ENCODE measurements at regions not wholly inside any gene's neighbourhood (a gene's known extent, or its start where the extent isn't known, plus 50 kb on each side); places are given as distances from the start of the nearest gene placed in this dataset.

DNA sequence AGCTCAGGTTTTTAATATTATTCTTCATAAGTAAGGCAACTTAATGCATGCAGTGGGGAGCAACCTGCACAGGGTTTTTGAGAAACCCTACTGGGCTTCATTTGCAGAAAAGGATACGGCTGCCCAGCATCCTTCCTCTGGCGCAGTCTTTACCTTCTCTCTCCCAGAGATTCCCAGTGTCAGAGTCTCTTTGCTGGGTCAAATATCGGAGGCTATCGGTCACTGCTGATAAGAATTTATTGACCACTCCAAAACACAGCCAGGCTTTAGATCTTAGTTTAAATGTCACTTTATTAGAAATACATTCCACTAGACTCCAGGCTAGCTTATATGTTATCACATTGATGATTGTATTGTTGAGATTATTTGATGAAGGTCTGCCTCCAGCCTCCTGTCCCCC is 147.2 kb upstream of the CPSF6 start:
- in situ Hi-C loops (cut with HindIII; ENCODE audit: low sequenced_read_pairs) = no loop called here

DNA sequence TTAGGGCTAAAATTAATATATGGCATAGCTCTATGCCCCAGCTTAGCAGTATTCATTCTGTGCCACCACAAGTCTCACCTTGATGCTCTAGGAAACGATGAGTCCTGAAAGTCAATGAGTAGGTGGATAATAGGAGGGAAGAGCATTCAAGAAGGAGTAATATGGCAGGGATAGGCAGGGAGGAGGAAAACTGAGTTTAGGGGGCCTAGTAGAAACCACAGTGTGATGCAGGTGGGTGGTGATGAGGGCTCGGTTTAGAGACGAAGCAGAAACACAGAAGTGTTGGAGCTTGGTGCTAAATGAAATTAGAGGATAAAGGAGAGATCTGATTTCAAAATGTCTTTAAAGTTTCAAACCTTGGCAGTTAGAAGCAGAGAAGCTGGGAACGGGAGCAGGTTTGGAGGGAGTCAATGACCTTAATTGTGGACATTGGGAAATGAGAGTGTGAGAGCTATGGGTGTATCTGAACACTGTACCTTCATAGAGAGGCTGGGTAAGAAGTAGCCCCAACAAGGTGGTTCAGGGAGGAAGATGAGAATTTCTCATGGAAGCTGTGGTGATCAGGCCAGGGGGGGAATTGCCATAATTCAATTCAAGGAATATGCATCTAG is 144.7 kb upstream of the CPSF6 start:
- in situ Hi-C loops (cut with HindIII; ENCODE audit: low sequenced_read_pairs) = no loop called here

DNA sequence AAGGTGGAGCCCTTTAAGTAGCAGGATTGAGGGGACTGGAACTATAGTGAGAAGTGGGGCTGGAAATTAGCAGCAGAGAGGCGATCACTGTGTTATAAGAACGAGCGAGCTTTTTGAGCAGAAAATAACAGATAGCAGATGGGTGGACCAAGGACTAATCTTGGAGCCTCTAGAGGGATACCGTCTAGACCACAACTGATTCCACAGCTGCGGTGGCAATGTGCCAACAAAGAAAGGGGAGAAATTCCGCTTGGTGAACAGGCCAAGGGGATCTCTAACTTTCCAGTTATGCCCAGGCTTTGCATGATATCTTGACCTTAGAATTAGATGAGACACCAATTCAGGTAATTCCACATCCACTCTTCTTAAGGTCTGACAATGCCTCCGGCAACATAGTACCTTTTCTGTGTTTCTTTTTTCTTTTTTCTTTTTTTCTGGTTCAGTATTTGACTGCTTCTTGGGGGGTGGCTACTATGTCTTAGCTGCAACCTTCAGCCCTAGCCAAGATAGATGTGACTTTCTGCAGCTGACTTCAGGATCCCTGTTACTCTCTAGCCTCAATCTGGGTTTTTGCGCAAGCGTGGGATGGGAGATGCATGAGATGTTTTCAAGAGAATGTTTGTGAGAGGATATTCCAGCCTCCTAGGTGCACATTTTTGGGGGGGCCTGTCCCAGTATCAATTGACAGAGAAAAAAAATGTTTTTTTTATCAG is 143.4 kb upstream of the CPSF6 start:
- in situ Hi-C loops (cut with HindIII; ENCODE audit: low sequenced_read_pairs) = no loop called here

DNA sequence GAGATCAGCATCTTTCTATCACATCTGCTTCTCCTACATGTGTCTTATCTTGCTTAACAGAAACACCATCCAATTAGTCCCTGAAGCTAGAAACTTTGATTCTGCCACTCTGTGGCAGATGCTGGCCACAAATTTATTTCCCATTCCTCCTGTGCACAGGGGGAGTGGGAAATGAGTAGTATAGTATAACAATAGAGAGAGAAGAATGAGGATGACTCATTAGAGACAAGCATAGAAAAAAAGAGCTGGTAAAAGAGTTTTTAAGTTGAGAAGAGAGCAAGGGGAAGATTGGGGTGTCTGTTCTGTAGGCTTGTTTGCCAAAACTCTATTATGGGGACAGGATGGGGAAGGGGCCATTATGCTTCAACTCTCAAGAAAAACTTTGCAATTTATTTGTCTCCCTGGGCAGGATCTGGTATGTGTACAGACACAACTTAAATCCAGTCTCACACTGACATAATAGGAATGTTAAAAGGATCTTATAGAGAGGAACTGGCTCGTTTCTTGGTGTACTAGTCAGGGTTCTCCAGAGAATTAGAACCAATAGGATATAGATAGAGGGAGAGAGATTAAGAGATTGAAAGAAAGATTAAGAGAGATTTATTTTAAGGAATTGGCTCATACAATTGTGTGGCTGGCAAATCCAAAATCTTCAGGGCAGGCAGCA is 142.6 kb upstream of the CPSF6 start:
- in situ Hi-C loops (cut with HindIII; ENCODE audit: low sequenced_read_pairs) = no loop called here

DNA sequence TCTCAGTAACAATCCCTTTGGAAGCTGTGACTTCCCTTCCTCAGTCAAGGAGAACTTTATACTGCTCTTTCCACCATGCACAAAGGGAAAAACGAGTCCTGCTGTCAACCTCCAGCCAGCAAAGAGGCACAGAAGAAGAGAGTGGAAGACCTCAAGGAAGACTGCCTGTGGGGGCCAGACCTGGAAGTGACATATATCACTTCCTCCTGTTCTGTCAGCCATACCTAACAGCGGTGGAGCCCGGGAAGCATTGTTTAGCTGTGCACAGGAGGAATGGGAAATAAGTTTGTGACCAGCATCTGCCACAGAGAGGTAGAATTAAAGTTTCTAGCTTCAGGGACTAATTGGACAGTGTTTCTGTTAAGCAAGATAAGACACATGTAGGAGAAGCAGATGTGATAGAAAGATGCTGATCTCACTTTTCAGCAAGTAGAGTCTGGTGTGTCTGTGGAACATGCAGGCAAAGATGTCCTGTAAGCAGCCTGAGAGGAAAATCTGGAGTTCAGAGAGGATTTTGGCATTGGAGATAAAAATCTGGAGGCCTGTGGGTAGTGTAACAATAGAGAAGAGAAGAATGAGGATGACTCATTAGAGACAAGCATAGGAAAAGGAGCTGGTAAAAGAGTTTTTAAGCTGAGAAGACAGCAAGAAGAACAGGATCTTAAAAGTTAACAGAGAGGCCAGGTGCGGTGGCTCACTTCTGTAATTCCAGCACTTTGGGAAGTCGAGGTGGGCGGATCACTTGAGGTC is 141.6 kb upstream of the CPSF6 start:
- in situ Hi-C loops (cut with HindIII; ENCODE audit: low sequenced_read_pairs) = no loop called here

DNA sequence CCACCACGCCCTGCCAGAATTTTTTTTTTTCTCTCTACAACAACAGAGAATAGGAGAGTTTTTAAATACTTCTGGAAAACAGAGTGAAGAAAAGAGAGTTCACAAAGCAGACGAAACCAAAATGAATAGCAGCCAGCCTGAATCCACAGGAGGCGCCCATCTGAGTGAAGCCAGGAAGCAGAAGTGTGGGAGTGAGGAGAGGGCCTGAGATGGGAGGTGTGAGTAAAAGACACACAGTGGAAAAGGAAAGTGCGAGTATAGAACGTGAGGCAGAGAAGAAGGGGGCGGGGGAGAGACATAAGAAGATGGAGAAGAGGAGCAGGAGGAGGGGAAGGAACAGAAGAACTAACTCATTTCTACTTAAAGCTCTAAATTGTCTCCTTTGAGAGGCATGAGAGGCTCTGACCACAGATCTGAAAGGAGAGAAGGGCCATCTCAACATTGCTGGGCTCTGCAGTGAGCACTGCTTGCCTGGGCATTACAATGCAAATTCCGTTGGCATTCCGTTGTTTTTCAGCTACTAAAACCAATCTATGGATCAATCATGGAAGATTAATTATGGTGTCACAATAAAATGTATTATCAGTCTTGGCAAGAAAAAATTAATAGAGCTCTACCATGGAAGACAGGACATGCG is 140.1 kb upstream of the CPSF6 start:
- in situ Hi-C loops (cut with HindIII; ENCODE audit: low sequenced_read_pairs) = no loop called here

DNA sequence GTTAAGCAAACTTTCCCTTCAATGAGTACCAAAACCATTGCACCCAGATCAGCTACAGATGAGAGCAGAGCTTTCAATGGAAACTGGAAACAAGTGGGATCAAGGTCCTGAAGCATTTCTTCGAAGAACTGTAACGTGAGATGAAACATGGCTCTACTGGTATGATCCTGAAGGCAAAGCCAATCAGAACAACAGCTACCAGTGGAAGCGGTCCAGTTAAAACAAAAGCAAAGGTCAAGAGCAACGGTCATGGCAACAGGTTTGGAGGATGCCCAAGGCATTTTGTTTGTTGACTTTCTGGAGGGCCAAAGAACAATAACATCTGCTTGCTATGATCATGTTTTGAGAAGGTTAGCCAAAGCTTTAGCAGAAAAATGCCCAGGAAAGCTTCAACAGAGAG is 137.9 kb upstream of the CPSF6 start:
- in situ Hi-C loops (cut with HindIII; ENCODE audit: low sequenced_read_pairs) = no loop called here

DNA sequence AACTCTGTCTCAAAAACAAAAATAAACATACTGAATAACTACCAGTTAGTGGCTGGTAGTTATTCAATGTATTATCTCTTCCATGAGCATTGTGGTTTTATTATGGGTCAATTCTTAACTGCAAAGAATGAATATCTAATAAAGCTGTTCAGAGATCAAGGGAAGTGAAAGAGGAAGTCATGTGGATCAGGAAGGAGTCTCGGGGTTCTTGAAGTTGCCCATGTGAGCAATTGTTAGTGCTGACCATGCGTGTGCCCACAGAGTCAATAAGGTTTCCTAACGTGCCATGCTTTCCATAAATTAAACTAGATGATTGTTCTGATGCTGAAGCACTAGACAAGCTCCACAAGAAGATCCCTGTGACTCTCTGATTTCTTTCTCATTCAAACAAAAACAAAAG is 136.5 kb upstream of the CPSF6 start:
- in situ Hi-C loops (cut with HindIII; ENCODE audit: low sequenced_read_pairs) = no loop called here

DNA sequence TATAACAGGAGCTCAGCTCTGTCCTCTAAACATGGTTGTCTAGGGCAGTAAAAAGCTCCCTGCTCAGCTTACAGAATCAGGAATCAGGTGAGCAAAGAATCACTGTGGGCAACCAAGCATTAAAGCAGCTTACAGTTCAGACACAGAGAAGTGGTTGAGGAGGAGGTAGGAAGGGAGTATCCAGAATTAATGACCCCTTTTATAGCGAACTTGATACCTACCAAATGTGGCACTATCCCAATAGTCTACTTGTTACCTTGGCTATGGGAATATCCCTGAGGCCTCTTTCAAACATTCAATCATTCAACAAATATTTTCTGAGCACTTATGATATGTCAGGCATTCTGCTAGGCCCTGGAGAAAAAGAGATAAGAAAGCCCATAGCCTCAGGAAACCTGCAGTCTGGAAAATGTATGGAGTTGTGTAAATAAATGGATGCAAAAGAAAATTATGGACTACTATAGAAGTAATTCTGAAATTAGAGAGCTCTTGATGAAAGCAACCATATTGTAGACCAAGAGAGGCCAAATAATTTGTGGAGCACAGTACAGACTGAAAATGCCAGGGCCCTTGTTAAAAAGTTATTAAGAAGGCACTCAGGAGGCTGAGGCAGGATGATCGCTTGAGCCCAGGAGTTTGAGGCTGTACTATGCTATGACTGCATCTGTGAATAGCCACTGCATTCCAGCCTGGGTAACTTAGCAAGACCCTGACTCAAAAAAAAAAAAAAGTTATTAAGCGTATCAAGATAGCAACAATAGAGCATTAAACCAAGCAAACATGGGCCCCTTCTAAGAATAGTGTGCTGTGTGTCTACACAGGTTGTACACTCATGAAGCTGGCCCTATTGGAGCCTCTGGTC is 134.0 kb upstream of the CPSF6 start:
- in situ Hi-C loops (cut with HindIII; ENCODE audit: low sequenced_read_pairs) = no loop called here

DNA sequence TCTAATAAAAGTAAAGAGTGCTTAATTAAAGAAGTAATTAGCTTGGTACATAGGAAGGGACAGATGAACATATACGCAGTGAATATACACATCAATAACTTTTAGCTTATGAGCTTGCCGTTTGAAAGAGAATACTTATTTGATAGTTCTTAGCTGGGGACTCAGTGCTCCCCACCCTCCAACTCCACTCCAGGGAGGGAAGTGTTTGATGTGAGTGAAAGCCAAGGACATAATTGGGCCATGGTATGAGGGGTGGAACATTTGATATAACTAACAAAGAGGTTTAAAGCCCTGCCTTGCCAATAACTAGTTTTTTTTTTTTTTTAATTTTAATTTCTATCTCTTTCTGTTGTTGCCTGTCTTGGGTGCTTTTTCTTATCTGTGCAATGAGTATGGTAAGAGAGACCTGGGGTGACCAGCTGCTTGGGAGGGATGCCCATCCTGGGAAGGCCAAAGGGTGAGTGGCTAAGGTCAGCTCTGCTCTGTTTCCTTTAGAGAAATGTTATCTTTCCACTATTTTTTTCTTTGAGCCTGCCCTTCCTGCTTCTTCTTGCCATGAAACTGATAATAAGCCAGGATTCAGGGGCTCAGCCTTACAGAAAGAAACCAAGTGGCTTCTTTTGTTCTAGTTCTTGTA is 132.8 kb upstream of the CPSF6 start:
- in situ Hi-C loops (cut with HindIII; ENCODE audit: low sequenced_read_pairs) = no loop called here

DNA sequence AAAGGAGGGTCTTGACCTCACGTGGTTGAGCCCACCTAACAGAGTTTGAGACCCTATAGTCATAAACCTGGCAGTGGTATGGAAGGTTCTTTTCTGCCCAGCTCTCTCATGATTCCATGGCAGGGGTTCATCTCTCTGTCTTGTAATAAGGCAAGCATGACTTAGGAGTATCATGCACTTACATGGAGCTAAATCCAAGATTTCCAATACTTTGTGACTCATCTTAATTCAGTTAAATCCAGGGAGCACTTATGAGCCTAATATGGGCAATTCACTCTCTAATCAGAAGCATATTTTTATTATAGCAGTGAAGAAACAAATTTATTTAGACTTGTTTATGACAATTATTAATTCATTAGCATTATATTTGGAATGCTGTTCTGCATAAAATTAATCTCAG is 131.8 kb upstream of the CPSF6 start:
- in situ Hi-C loops (cut with HindIII; ENCODE audit: low sequenced_read_pairs) = no loop called here

DNA sequence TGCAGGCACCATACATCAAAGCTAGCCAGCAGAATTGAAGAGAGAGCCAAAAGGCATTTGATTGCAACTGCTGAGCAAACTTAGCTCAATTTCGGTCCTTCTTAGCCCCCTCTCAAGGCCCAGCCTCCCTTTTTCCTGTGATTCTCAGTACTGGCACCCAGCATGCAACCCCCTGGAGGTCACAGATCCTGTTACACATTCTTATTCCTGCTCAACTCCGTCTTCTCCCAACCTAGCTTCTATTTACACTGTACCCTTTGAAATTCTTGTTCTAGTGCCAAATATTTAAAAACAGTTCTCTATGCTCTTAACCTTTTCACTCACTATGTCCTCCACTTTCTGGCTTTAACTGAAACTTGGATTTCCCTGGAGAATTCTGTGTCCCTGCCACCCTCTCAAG is 131.3 kb upstream of the CPSF6 start:
- in situ Hi-C loops (cut with HindIII; ENCODE audit: low sequenced_read_pairs) = no loop called here

DNA sequence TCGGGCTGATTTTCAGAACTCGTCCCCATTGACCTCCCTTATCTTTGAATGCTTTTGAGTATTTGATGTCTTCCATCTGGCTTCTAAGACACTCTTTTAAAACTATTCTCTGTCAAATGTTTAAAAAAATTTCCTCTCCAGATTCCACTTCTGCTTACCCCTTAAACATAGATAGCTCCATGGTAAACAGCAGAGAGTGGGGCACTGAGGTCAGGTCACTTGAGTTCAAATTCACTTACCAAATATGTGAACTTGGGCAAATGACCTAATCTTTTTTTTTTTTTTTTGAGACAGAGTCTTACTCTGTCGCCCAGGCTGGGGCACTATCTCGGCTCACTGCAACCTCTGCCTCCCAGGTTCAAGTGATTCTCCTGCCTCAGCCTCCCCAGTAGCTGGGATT is 126.8 kb upstream of the CPSF6 start:
- in situ Hi-C loops (cut with HindIII; ENCODE audit: low sequenced_read_pairs) = no loop called here

DNA sequence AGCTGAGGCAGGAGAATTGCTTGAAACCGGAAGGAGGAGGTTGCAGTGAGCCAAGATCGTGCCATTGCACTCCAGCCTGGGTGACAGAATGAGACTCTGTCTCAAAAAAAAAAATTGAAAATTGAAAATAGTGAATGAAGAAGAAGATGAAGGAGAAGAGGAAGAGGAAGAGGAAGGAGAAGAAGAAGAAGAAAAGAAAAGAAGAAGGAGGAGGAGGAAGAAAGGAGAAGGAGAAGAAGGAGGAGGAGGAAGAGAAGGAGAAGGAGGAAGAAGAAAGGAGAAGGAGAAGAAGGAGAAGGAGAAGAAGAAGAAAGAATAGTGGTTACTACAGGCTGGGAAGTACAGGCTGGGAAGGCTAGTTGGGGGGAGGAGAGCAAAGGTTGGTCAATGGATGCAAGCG is 124.3 kb upstream of the CPSF6 start:
- in situ Hi-C loops (cut with HindIII; ENCODE audit: low sequenced_read_pairs) = no loop called here

DNA sequence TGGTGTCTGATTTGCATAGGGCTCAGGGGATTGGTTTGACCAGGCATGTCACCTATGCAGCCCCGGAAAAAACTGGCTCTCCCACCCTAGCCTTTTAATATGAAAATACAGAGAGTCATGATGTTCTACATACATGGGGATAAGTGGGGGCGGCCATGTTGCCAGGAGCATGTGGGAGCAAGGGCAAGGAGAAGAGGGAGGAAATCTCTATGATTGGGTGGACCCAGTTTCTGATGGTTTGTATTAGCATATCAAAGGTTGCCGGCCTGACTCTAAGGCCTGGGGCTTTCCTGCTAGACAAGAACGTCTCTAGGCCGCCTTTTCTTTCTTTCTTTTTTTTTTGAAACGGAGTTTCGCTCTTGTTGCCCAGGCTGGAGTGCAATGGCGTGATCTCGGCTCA is 123.4 kb upstream of the CPSF6 start:
- in situ Hi-C loops (cut with HindIII; ENCODE audit: low sequenced_read_pairs) = no loop called here

DNA sequence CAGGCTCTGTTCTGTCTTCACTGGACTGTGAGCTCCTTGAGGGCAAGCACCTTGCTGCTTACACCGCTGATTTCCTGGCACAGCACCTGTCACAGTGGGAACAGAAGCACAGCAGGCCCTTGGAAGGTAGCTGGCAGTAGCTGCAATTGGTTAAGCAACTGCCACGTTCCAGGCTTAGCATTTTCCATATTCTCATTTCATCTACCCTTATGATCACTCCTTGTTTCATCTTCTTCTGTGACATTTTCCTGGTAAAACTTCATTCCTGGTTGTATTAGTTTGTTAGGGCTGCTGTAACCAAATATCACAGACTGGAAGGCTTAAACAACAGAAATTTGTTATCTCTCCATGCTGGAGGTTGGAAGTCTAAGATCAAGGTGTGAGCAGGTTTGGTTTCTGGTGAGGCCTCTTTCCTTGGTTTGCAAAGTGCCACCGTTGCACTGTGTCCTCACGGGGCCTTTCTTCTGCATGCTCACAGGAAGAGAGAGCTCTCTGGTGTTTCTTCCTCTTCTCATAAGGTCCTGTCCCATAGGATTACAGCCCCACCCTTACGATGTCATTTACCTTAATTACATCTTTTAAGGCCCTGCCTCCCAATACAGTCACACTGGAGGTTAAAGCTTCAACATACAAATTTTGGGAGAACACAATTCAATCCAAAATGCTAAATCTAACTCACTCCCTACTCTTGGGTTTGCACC is 121.7 kb upstream of the CPSF6 start:
- in situ Hi-C loops (cut with HindIII; ENCODE audit: low sequenced_read_pairs) = no loop called here

DNA sequence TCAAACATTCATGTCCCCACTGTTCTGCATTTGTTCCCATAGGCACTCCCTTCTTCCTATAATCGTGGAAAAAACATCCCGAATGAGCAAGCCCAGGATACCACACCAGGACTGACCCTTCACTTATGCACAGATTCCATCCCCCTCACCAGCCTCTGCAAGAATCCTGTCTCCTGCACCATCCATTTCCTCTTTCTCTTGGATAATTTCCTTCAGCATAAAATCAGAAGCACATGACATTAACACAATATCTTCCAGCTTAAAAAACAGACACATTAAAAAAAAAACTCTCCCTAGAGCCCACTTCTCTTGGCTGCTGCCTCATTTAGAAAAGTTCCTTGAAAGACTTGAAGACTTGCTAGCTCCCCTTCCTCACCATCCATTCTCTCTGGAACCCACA is 120.9 kb upstream of the CPSF6 start:
- in situ Hi-C loops (cut with HindIII; ENCODE audit: low sequenced_read_pairs) = no loop called here

DNA sequence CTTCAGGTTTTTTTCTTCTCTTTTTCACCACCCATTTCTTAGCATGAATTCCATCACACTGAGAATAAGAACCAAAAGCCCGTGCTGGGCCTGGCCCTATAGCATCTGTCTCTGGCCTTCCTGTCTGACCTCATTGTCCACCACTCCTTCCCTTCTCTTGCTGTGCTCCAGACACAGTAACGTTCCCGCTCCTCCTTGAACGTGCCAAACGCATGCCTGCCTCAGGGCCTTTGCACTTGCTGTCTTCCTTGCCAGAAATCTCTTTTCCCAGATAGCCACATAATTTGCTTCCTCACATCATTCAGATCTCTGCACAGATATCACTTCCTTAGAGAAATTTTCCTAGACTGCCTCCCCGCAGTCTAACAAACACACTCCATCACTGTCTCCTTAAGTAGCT is 119.6 kb upstream of the CPSF6 start:
- in situ Hi-C loops (cut with HindIII; ENCODE audit: low sequenced_read_pairs) = no loop called here

DNA sequence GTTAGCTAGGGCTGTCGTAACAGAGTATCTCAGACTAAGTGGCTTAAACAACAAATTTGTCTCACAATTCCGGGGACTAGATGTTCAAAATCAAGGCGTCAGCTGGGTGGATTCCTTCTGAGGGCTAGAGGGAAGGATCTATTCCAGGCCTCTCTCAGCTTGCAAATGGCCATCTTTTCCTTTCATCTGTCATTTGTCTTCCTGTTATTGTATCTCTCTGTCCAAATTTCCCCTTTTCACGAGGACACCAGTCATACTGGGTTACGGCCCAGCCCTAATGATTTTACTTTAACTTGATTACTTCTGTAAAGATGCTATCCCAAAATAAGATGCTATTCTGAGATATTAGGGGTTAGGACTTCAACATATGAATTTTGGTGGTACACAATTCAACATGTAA is 119.0 kb upstream of the CPSF6 start:
- in situ Hi-C loops (cut with HindIII; ENCODE audit: low sequenced_read_pairs) = no loop called here

Data from DLD1 (cell line).